WTC11 (cell line): ENCODE measurements at regions not wholly inside any gene's neighbourhood (a gene's known extent, or its start where the extent isn't known, plus 50 kb on each side); places are given as distances from the start of the nearest gene placed in this dataset.

ENCODE experiments used
- CTCF ChIP-seq: fragments of 200-600 bp; IDR thresholded peaks from 2 replicates; pipeline ENCODE4 v1.8.0; 2022; ENCODE audit warnings: antibody characterized with exemption
- JUN ChIP-seq: sonication (generic); formaldehyde crosslinking; IDR thresholded peaks from 2 replicates; pipeline ENCODE4 v1.8.0; 2023; ENCODE audit warnings: mild to moderate bottlenecking, missing genetic modification reagents

GRCh38 chr4:54509057-54509456, 148.7 kb upstream of the KIT start:
- TF ChIP-seq JUN (CRISPR knock-in tag) (no peak), CTCF (no peak)
